H1 (cell line): ENCODE measurements at regions not wholly inside any gene's neighbourhood (a gene's known extent, or its start where the extent isn't known, plus 50 kb on each side); places are given as distances from the start of the nearest gene placed in this dataset.

Experiments used
- CTCF ChIA-PET: fragments of 300-600 bp; sonication (Branson Sonifier 250); formaldehyde crosslinking; loops from one replicate; lab custom pipeline; 2021; ENCODE audit not compliant: partially characterized antibody; lab: Charles Lee
- POLR2A ChIA-PET: fragments of 300-600 bp; sonication (Branson Sonifier 250); formaldehyde crosslinking; loops from one replicate; lab custom pipeline; 2021; ENCODE audit warnings: inconsistent platforms; ENCODE audit not compliant: partially characterized antibody; lab: Charles Lee
- DNase-seq, 2 experiments: peaks; one replicate each; pipeline versions ENCODE4 v3.0.0 to v3.0.0-alpha.2; 2010 to 2022; ENCODE audit warnings: low spot score in 2 of 2, low read depth in 1 of 2, mixed read lengths in 1 of 2
- FAIRE-seq: peaks from 2 replicates; lab custom pipeline; 2011; peaks lifted over from hg19 to GRCh38; lab: Jason Lieb, UNC
- H2AFZ ChIP-seq: 2 replicates; pipeline ENCODE4 v1.8.1; 2012; ENCODE audit warnings: low read length, inconsistent platforms
- H2AK5ac ChIP-seq: 2 replicates; pipeline ENCODE4 v1.6.1; 2013; ENCODE audit warnings: low read depth, low read length
- H2BK120ac ChIP-seq: replicated peaks from 2 replicates; pipeline ENCODE3; 2013; ENCODE audit warnings: low read depth, low read length, inconsistent platforms
- H2BK12ac ChIP-seq: 2 replicates; pipeline ENCODE4 v1.6.1; 2013; ENCODE audit warnings: low read depth, low read length
- H2BK15ac ChIP-seq: 2 replicates; pipeline ENCODE4 v1.6.1; 2013; ENCODE audit warnings: low read length
- H2BK20ac ChIP-seq: 2 replicates; pipeline ENCODE4 v1.6.1; 2013; ENCODE audit warnings: low read length
- H2BK5ac ChIP-seq: 2 replicates; pipeline ENCODE4 v1.6.1; 2013; ENCODE audit warnings: low read depth, low read length
- H3K14ac ChIP-seq: 2 replicates; pipeline ENCODE4 v1.6.1; 2013; ENCODE audit warnings: inconsistent platforms; ENCODE audit not compliant: insufficient read length
- H3K18ac ChIP-seq: 2 replicates; pipeline ENCODE4 v1.6.1; 2013; ENCODE audit warnings: low read length; ENCODE audit errors: extremely low read depth
- H3K23ac ChIP-seq: 2 replicates; pipeline ENCODE4 v1.6.1; 2013; ENCODE audit warnings: inconsistent platforms; ENCODE audit not compliant: insufficient read length
- H3K23me2 ChIP-seq: 2 replicates; pipeline ENCODE4 v1.6.1; 2013; ENCODE audit warnings: low read depth, low read length
- H3K27ac ChIP-seq: 2 replicates; pipeline ENCODE4 v1.6.1; 2011; ENCODE audit warnings: low read depth, low read length, inconsistent platforms
- H3K27me3 ChIP-seq, 4 experiments: replicated peaks in 1 of 4; 1 replicate in 1 of 4; 2 replicates in 3 of 4; pipeline versions ENCODE4 v1.6.1 to v1.8.1; 2011 to 2013; ENCODE audit warnings: low read length in 3 of 4, mild to moderate bottlenecking in 3 of 4, inconsistent platforms in 2 of 4, mixed read lengths in 2 of 4, moderate library complexity in 1 of 4; ENCODE audit not compliant: control insufficient read depth in 3 of 4, insufficient read depth in 3 of 4; ENCODE audit errors: extremely low read depth in 1 of 4
- H3K36me3 ChIP-seq, 4 experiments: 2 replicates each; pipeline versions ENCODE4 v1.6.1 to v1.8.1; 2011 to 2013; ENCODE audit warnings: mild to moderate bottlenecking in 4 of 4, low read length in 3 of 4, moderate library complexity in 2 of 4, control low read depth in 1 of 4, inconsistent platforms in 1 of 4; ENCODE audit not compliant: insufficient read depth in 4 of 4, control insufficient read depth in 2 of 4
- H3K4ac ChIP-seq: replicated peaks from 2 replicates; pipeline ENCODE3; 2013; ENCODE audit warnings: low read length, low read depth, mixed read lengths, inconsistent platforms; ENCODE audit not compliant: insufficient read length
- H3K4me1 ChIP-seq, 4 experiments: replicated peaks in 1 of 4; 1 replicate in 1 of 4; 2 replicates in 3 of 4; pipeline versions ENCODE4 v1.6.1 to v1.8.1; 2011 to 2013; ENCODE audit warnings: low read length in 3 of 4, inconsistent platforms in 2 of 4, mixed read lengths in 1 of 4; ENCODE audit not compliant: insufficient read depth in 4 of 4, control insufficient read depth in 3 of 4
- H3K4me2 ChIP-seq, 2 experiments: 2 replicates each; pipeline versions ENCODE4 v1.6.1 to v1.8.1; 2011 to 2013; ENCODE audit warnings: low read depth in 2 of 2, low read length in 2 of 2, control low read depth in 1 of 2, inconsistent platforms in 1 of 2, mild to moderate bottlenecking in 1 of 2; ENCODE audit not compliant: insufficient read depth in 1 of 2
- H3K4me3 ChIP-seq, 4 experiments: fragments of 200-600, 300-600 bp in 1 of 4; sonication (generic), shearing (Covaris generic), sonication (Bioruptor Twin) in 1 of 4; 2 replicates each; pipeline versions ENCODE4 v1.5.1 to v1.8.1; 2011 to 2016; ENCODE audit warnings: low read length in 4 of 4, low read depth in 3 of 4, control low read depth in 2 of 4, inconsistent platforms in 2 of 4, mild to moderate bottlenecking in 2 of 4, mixed read lengths in 1 of 4, moderate library complexity in 1 of 4; ENCODE audit not compliant: insufficient read depth in 2 of 4; ENCODE audit errors: extremely low read depth in 1 of 4
- H3K56ac ChIP-seq: replicated peaks from 2 replicates; pipeline ENCODE3; 2013; ENCODE audit warnings: low read depth, mild to moderate bottlenecking, mixed read lengths, low read length, inconsistent platforms; ENCODE audit not compliant: insufficient read length
- H3K79me1 ChIP-seq: 2 replicates; pipeline ENCODE4 v1.6.1; 2013; ENCODE audit warnings: low read depth, low read length, control low read depth
- H3K79me2 ChIP-seq, 2 experiments: 2 replicates each; pipeline versions ENCODE4 v1.6.1 to v1.8.1; 2012 to 2013; ENCODE audit warnings: low read length in 2 of 2, mild to moderate bottlenecking in 2 of 2, inconsistent platforms in 1 of 2; ENCODE audit not compliant: insufficient read depth in 2 of 2, control insufficient read depth in 1 of 2
- H3K9ac ChIP-seq, 4 experiments: replicated peaks in 1 of 4; 1 replicate in 1 of 4; 2 replicates in 3 of 4; pipeline versions ENCODE4 v1.6.1 to v1.8.1; 2011 to 2013; ENCODE audit warnings: low read depth in 3 of 4, low read length in 3 of 4, control low read depth in 2 of 4, mild to moderate bottlenecking in 2 of 4, moderate library complexity in 2 of 4, inconsistent platforms in 1 of 4; ENCODE audit errors: extremely low read depth in 1 of 4
- H3K9me3 ChIP-seq, 2 experiments: 2 replicates each; pipeline versions ENCODE4 v1.6.1 to v1.8.1; 2012 to 2013; ENCODE audit warnings: mild to moderate bottlenecking in 2 of 2, moderate library complexity in 2 of 2, control low read depth in 1 of 2, inconsistent platforms in 1 of 2, low read depth in 1 of 2, low read length in 1 of 2, mixed read lengths in 1 of 2; ENCODE audit not compliant: insufficient read depth in 2 of 2
- H4K20me1 ChIP-seq, 2 experiments: replicated peaks in 1 of 2; 2 replicates each; pipeline versions ENCODE3 to v1.8.1; 2011 to 2013; ENCODE audit warnings: inconsistent platforms in 2 of 2, low read length in 2 of 2, mild to moderate bottlenecking in 1 of 2; ENCODE audit not compliant: insufficient read depth in 2 of 2, control insufficient read depth in 1 of 2
- H4K5ac ChIP-seq: 2 replicates; pipeline ENCODE4 v1.6.1; 2013; ENCODE audit warnings: low read length, low read depth, mixed read lengths, inconsistent platforms; ENCODE audit not compliant: insufficient read length
- H4K8ac ChIP-seq: 2 replicates; pipeline ENCODE4 v1.8.0; 2013; ENCODE audit warnings: mild to moderate bottlenecking, moderate library complexity, low read length, inconsistent platforms; ENCODE audit not compliant: insufficient read depth; ENCODE audit errors: extremely low read depth
- H4K91ac ChIP-seq: replicated peaks from 2 replicates; pipeline ENCODE3; 2013; ENCODE audit warnings: low read length, mixed read lengths, inconsistent platforms; ENCODE audit not compliant: insufficient read length
- ASH2L ChIP-seq: fragments of 200-600, 300-600 bp; sonication (generic); IDR thresholded peaks from one replicate; pipeline ENCODE4 v1.7.1; 2017; ENCODE audit warnings: low read length
- BACH1 ChIP-seq: IDR thresholded peaks from 2 replicates; pipeline ENCODE4 v1.6.1; 2012; ENCODE audit warnings: low read length, improper control_type of control experiment
- FOSL1 ChIP-seq: IDR thresholded peaks from 2 replicates; pipeline ENCODE4 v1.6.1; 2011; ENCODE audit warnings: mild to moderate bottlenecking, low read depth, low read length, moderate library complexity; ENCODE audit not compliant: insufficient read depth
- GTF2F1 ChIP-seq: IDR thresholded peaks from 2 replicates; pipeline ENCODE4 v1.6.1; 2012; ENCODE audit warnings: low read depth, low read length, improper control_type of control experiment, borderline replicate concordance
- NANOG ChIP-seq: IDR thresholded peaks from 2 replicates; pipeline ENCODE4 v1.6.1; 2011; ENCODE audit warnings: low read length, low read depth, mild to moderate bottlenecking, inconsistent platforms; ENCODE audit not compliant: insufficient read depth, poor library complexity, severe bottlenecking
- SP1 ChIP-seq: IDR thresholded peaks from 2 replicates; pipeline ENCODE4 v1.6.1; 2011; ENCODE audit warnings: low read depth, low read length
- TEAD4 ChIP-seq: IDR thresholded peaks from 2 replicates; pipeline ENCODE4 v1.6.1; 2012; ENCODE audit warnings: low read depth, low read length, inconsistent platforms, mixed read lengths
- WGBS, 2 experiments: shearing (Covaris generic) in 1 of 2; methylation state at CpG; one replicate each; pipeline versions ENCODE4 v1.1.6 to v1.1.7; 2013 to 2015; ENCODE audit warnings: low lambda C conversion rate in 2 of 2, mixed read lengths in 2 of 2, inconsistent platforms in 1 of 2, low coverage in 1 of 2, missing lambda C conversion rate in 1 of 2; ENCODE audit not compliant: insufficient replicate concordance in 2 of 2, insufficient coverage in 1 of 2, insufficient read length in 1 of 2; ENCODE audit errors: extremely low coverage in 1 of 2, missing lambda C conversion rate in 1 of 2; 5-methylcytosine and 5-hydroxymethylcytosine counted together

DNA sequence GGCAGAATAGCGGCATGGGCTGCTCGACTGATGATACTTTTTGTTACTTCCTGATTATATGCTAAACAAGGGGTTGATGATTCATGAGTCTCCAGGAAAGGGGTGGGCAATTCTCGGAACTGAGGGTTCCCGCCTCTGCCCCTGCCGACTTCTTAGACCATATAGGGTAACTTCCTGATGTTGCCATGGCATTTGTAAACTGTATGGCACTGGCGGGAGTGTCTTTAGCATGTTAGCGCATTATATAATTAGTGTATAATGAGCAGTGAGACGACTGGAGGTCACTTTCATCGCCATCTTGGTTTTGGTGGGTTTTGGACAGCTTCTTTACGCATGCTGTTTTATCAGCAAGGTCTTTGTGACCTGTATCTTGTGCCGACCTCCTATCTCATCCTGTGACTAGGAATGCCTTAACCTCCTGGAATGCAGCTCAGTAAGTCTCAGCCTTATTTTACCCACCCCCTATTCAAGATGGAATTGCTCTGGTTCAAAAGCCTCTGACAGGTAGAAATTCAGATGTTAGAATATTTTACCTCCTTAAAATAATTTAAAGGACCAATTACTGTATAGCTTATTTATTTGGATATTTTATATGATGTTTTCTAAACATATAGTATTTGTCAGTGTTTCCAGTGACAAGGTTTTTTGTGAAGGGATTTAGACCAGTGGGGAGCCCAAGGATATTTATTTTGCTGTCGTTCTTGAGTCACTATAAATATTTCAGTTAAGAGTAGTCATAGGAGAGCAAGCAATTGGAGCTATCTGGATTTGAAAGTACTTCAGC is 90.1 kb upstream of the PIK3CG start:
- H3K18ac ChIP-seq = no peak overlapping the region
- no peak overlapping the region for H2BK5ac ChIP-seq
- no peak overlapping the region for H2BK120ac ChIP-seq
- no peaks in the 10 kb centered on the region for H3K79me1 ChIP-seq
- WGBS, 2 experiments = 93% methylated on average over 12 of the region's 12 CpGs; no CpG with 5 or more reads in 1 of the 2 experiments
- no peak overlapping the region for H3K9ac ChIP-seq
- H3K23me2 ChIP-seq = no peaks in the 10 kb centered on the region
- no peaks in the 10 kb centered on the region for H3K79me2 ChIP-seq
- CTCF ChIA-PET = interaction anchor here (1.2 kb wide), 1 partner anchor 20 kb away, joined by 3 read pairs; no protein-coding TSS in a partner anchor
- no peak overlapping the region for H3K4me2 ChIP-seq
- no peak overlapping the region for H4K5ac ChIP-seq
- peak overlapping the region; percentile 74; the same call in 1 of the 2 replicates for H2AFZ ChIP-seq
- H3K23ac ChIP-seq = no peak overlapping the region
- DNase-seq (no peak), FAIRE-seq (no peak)
- no peaks in the 10 kb centered on the region for H3K27me3 ChIP-seq
- H3K14ac ChIP-seq = no peak overlapping the region
- no peak overlapping the region for H2BK20ac ChIP-seq
- H3K27ac ChIP-seq = no peak overlapping the region
- no peak overlapping the region for H4K8ac ChIP-seq
- no peak overlapping the region for H4K91ac ChIP-seq
- no peaks in the 10 kb centered on the region for H3K9me3 ChIP-seq
- H2BK12ac ChIP-seq = 0 out of 2 replicates have a peak overlapping the region, but pooled peaks have one; percentile 75
- no peaks in the 10 kb centered on the region; a peak in 1 of 8 replicates for H3K36me3 ChIP-seq
- no peak overlapping the region for H2AK5ac ChIP-seq
- H3K4ac ChIP-seq = no peak overlapping the region
- no peaks in the 10 kb centered on the region for H4K20me1 ChIP-seq
- POLR2A ChIA-PET = no interaction called here
- peaks cover 0 to 3% (median 0%) of the 10 kb centered on the region in 4 experiments; a peak in 1 of 7 replicates for H3K4me1 ChIP-seq
- no peak overlapping the region for H2BK15ac ChIP-seq
- TF ChIP-seq BACH1 (no peak), NANOG (no peak), FOSL1 (no peak), SP1 (peak; percentile 39; the same call in 1 of the 2 replicates), TEAD4 (peak; percentile 58; the same call in 1 of the 2 replicates), GTF2F1 (no peak), ASH2L (peak; percentile 33)
- H3K56ac ChIP-seq = no peak overlapping the region
- no peak overlapping the region for H3K4me3 ChIP-seq
